Stimulated activated CD8-positive, alpha-beta memory T cell treated with anti-CD3 and anti-CD28 coated beads, Interleukin-15, amount 100 ng/mL, for 48 hours (primary cell): ENCODE measurements at regions not wholly inside any gene's neighbourhood (a gene's known extent, or its start where the extent isn't known, plus 50 kb on each side); places are given as distances from the start of the nearest gene placed in this dataset.

ENCODE experiments used
- DNase-seq, 2 donors: peaks; one replicate each; pipeline ENCODE4 v3.0.0-alpha.2; 2020; ENCODE audit warnings: low read depth in 2 of 2

- no peak for DNase-seq
Observed at GRCh38 chr18:40949114-40949950, 1005.7 kb upstream of the PIK3C3 start.

- no peak for DNase-seq
Observed at GRCh38 chr18:40944576-40944975, 1010.5 kb upstream of the PIK3C3 start.

GRCh38 chr18:40939656-40940515, 1015.1 kb upstream of the PIK3C3 start:
- DNase-seq, result no peak

GRCh38 chr18:40938615-40939014, 1016.4 kb upstream of the PIK3C3 start:
- DNase-seq, result no peak

GRCh38 chr18:40937386-40937785, 1017.6 kb upstream of the PIK3C3 start:
- DNase-seq, result no peak

GRCh38 chr18:40935423-40935822, 1019.6 kb upstream of the PIK3C3 start:
- no peak for DNase-seq

- no peak for DNase-seq
Observed at GRCh38 chr18:40932862-40933261, 1022.2 kb upstream of the PIK3C3 start.

GRCh38 chr18:40930211-40930882, 1024.7 kb upstream of the PIK3C3 start:
- no peak for DNase-seq

GRCh38 chr18:40929399-40929798, 1025.6 kb upstream of the PIK3C3 start:
- no peak for DNase-seq

GRCh38 chr18:40926679-40927078, 1028.4 kb upstream of the PIK3C3 start:
- DNase-seq, result no peak

GRCh38 chr18:40925071-40925541, 1029.9 kb upstream of the PIK3C3 start:
- DNase-seq, result no peak

GRCh38 chr18:40921845-40922629, 1033.0 kb upstream of the PIK3C3 start:
- DNase-seq, result no peak

- no peak for DNase-seq
Observed at GRCh38 chr18:40917056-40917455, 1038.0 kb upstream of the PIK3C3 start.

- no peak for DNase-seq
Observed at GRCh38 chr18:40915724-40916123, 1039.3 kb upstream of the PIK3C3 start.

- DNase-seq, result no peak
Observed at GRCh38 chr18:40911582-40912254, 1043.3 kb upstream of the PIK3C3 start.

- no peak for DNase-seq
Observed at GRCh38 chr18:40911041-40911440, 1044.0 kb upstream of the PIK3C3 start.

GRCh38 chr18:40907842-40908241, 1047.2 kb upstream of the PIK3C3 start:
- DNase-seq, result no peak

- no peak for DNase-seq
Observed at GRCh38 chr18:40904295-40904694, 1050.7 kb upstream of the PIK3C3 start.

GRCh38 chr18:40902436-40902835, 1052.6 kb upstream of the PIK3C3 start:
- no peak for DNase-seq

GRCh38 chr18:40897884-40898283, 1057.2 kb upstream of the PIK3C3 start:
- DNase-seq, result no peak

- DNase-seq, result no peak
Observed at GRCh38 chr18:40883271-40883670, 1071.8 kb upstream of the PIK3C3 start.
